ENCODE measurements at regions not wholly inside any gene's neighbourhood (a gene's known extent, or its start where the extent isn't known, plus 50 kb on each side); places are given as distances from the start of the nearest gene placed in this dataset.

- no peak overlapping the region for H3K4me3 ChIP-seq (ENCODE audit: low read length)
- TF ChIP-seq CTCF (conservative IDR thresholded peaks at IDR 0.05; ENCODE audit: low read depth, low read length) = no peak
- no peak for DNase-seq (ENCODE audit: low read depth)
Observed at GRCh38 chr10:20975236-20975635, 78.1 kb upstream of the NEBL start.

- TF ChIP-seq CTCF (conservative IDR thresholded peaks at IDR 0.05; ENCODE audit: low read depth, low read length) = no peak
- DNase-seq (ENCODE audit: low read depth) = no peak
- H3K4me3 ChIP-seq (ENCODE audit: low read length) = no peak overlapping the region
Observed at GRCh38 chr10:20972925-20973324, 75.8 kb upstream of the NEBL start.

GRCh38 chr10:20971901-20972300, 74.8 kb upstream of the NEBL start:
- no peak for TF ChIP-seq CTCF (conservative IDR thresholded peaks at IDR 0.05; ENCODE audit: low read depth, low read length)
- no peak overlapping the region for H3K4me3 ChIP-seq (ENCODE audit: low read length)
- DNase-seq (ENCODE audit: low read depth) = no peak

GRCh38 chr10:20970708-20971107, 73.6 kb upstream of the NEBL start:
- DNase-seq (ENCODE audit: low read depth) = no peak
- no peak overlapping the region for H3K4me3 ChIP-seq (ENCODE audit: low read length)
- no peak for TF ChIP-seq CTCF (conservative IDR thresholded peaks at IDR 0.05; ENCODE audit: low read depth, low read length)

- TF ChIP-seq CTCF (conservative IDR thresholded peaks at IDR 0.05; ENCODE audit: low read depth, low read length) = no peak
- DNase-seq (ENCODE audit: low read depth) = no peak
- H3K4me3 ChIP-seq (ENCODE audit: low read length) = no peak overlapping the region
Observed at GRCh38 chr10:20970044-20970443, 72.9 kb upstream of the NEBL start.

- H3K4me3 ChIP-seq (ENCODE audit: low read length) = no peak overlapping the region
- no peak for TF ChIP-seq CTCF (conservative IDR thresholded peaks at IDR 0.05; ENCODE audit: low read depth, low read length)
- no peak for DNase-seq (ENCODE audit: low read depth)
Observed at GRCh38 chr10:20966426-20966825, 69.3 kb upstream of the NEBL start.

- DNase-seq (ENCODE audit: low read depth) = no peak
- no peak for TF ChIP-seq CTCF (conservative IDR thresholded peaks at IDR 0.05; ENCODE audit: low read depth, low read length)
- H3K4me3 ChIP-seq (ENCODE audit: low read length) = no peak overlapping the region
Observed at GRCh38 chr10:20963721-20964595, 66.8 kb upstream of the NEBL start.

Measured in retinal pigment epithelial cell (primary cell).